Raji (cell line): ENCODE measurements at regions not wholly inside any gene's neighbourhood (a gene's known extent, or its start where the extent isn't known, plus 50 kb on each side); places are given as distances from the start of the nearest gene placed in this dataset.

Experiments
- POLR2A ChIP-seq: IDR thresholded peaks from 2 replicates; pipeline ENCODE4 v1.6.1; 2011; ENCODE audit warnings: low read depth, low read length, control low read depth; ENCODE audit not compliant: insufficient read depth

GRCh38 chr6:145360865-145361264, 374.5 kb downstream of the EPM2A start:
- no peak for TF ChIP-seq POLR2A

GRCh38 chr6:145367149-145367548, 368.2 kb downstream of the EPM2A start:
- no peak for TF ChIP-seq POLR2A

DNA sequence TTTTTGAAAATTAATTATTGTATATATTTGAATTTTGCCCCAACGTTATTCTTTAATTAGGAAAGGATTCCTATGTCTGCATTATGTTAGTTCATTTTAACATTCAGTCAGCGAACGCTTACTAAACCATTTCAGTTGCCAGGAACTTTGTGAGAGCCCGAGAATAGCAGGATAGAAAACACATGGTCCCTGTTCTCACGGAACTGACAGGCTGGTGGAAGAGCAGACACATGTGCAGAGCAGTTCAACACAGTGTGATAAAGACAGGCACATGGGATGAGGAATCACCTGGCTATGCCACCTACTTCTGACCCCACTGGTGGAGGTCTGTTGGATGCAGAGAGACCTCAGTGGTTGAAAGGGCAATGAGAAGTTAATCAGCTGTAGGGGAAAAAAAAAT, 367.2 kb downstream of the EPM2A start:
- TF ChIP-seq POLR2A, result no peak

GRCh38 chr6:145370559-145370958, 364.8 kb downstream of the EPM2A start:
- TF ChIP-seq POLR2A, result no peak

- TF ChIP-seq POLR2A, result no peak
These were observed 362.6 kb downstream of the EPM2A start for GRCh38 chr6:145372671-145373151.

GRCh38 chr6:145373826-145374225, 361.5 kb downstream of the EPM2A start:
- no peak for TF ChIP-seq POLR2A

GRCh38 chr6:145374570-145374969, 360.8 kb downstream of the EPM2A start:
- no peak for TF ChIP-seq POLR2A

DNA sequence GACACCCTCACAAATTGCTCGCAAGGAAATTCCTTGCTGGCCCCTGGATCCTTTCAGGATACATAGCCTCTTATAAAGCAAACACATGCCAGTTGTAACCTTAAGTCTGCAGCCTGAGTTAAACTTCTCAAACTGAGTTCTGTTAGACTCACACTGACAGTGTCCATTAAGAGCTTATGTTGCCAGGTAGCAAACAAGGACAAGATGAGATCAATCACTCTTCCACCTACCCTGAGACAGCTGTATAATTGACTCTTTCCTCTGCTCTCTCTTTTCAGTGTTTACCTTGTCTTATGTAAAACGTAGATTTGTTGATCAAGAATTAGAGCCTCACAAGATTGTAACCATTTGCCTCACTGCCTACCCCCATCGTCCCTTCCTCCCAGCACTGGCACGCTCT, 359.8 kb downstream of the EPM2A start:
- no peak for TF ChIP-seq POLR2A

- TF ChIP-seq POLR2A, result no peak
These were observed 355.1 kb downstream of the EPM2A start for GRCh38 chr6:145380186-145380585.

DNA sequence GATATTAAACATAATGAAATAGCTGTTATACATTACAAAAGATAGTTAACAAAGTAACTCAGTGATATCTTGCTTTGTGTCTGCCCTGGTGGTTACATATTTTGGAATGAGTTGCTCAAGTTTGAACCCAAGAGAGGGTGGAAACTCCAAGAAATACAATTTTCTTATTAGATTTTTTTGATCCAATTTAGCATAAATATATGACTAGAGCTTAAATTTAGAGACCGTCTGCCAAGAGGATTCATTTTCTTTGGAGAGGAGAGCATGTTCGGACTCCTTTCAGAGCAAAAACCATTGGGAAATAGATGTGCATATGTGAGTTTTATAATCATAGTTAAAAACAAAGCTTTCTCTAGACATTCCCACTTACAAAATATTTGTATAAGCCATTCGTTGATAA, 353.4 kb downstream of the EPM2A start:
- no peak for TF ChIP-seq POLR2A

GRCh38 chr6:145383428-145383827, 351.9 kb downstream of the EPM2A start:
- TF ChIP-seq POLR2A, result no peak

DNA sequence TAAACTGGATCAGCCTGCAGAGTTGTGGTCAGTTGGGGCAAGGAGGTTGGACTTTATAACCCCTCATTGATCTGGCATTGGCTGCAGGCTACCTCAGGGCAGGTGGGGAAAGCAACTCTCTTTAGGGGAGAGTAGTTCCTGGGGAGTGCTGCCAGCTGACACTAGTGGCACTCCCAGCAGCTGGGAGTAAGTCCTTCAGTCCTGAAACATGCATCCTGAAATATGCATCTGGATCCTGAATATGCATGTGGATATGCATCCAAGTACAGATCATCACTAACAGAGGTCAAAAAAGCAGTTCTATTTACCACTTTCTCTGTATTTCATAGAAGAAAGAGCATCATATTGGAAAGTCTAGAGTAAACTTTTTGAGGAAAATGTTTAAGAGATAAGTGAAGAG, 350.8 kb downstream of the EPM2A start:
- no peak for TF ChIP-seq POLR2A

DNA sequence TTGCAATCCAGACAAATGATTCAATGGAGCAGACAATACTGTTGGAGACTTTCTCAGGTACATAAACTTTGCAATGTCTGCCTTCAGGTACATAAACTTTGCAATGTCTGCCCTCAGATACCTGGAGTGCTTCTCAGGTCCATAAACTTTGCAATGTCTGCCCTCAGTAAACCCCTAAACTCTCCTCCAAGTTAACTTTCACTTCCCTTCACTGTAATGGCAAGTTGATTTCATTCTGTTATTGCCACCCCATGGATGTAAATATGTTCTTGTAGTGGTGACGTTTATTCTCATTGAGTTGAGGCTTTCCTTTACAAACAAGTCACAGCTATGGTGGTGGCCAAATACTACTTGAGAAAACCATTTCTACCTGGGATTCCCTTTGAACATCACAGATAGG, 338.8 kb downstream of the EPM2A start:
- no peak for TF ChIP-seq POLR2A

- no peak for TF ChIP-seq POLR2A
These were observed 334.8 kb downstream of the EPM2A start for GRCh38 chr6:145400508-145400907.

DNA sequence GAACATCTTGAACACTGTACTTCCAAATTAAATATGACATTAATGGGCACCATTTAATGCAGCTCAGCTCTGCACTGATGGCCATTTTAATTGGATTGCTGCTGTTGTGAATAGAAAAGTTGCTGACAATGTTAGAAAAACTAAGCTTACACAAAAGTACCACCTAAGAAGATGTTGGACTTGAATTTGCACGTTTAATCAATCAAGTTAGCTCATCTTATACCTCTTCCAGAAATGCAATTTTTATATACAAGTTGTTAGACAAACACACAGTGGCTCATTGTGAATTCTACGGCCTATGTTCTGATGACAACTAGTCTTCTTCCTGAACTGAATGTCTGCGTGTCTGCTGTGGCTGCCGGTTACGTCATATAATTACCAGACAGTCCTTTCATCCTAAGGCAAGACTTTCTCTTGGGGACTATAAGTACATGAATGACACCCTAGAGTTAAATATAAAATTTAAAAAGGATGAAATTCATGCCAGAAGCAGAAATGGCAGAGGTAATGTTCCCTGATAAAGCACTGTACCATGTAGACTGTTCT, 330.2 kb downstream of the EPM2A start:
- TF ChIP-seq POLR2A, result no peak

DNA sequence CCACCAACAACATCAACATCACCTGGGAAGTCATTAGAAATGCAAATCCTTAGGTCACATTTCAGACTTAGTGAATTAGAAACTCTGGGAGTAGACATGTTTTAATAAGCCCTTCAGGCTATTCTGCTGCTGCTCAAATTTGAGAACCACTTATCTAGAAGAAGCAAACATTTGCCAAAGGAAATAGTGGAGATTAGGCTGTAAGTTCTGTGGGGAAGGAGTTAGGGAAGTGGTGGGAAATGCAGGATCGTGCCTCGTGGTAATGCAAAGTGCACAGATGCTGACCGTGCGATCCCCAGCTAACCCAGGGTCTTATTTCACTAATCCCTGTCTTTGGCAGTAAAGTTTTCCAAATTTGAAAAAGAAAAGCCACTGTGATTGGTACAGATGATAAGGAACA, 328.5 kb downstream of the EPM2A start:
- TF ChIP-seq POLR2A, result no peak

DNA sequence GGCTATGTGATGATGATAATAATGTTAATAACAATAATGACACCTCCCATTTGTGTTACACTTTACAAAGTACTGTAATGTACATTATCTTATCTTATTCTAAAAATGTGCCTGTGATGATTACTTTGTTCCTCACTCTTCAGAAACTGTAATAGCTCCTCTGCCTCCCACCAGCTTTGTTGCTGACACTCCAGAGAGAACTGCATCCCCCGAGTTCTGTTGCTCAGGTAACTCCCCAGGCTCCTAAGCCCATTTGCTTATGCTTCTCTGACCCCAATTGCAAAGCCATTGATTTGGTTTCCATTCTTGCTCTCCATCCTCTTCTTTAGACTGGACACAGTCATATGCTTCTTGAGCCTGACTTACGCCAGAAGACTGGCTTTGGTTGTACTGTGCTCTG, 319.7 kb downstream of the EPM2A start:
- no peak for TF ChIP-seq POLR2A

DNA sequence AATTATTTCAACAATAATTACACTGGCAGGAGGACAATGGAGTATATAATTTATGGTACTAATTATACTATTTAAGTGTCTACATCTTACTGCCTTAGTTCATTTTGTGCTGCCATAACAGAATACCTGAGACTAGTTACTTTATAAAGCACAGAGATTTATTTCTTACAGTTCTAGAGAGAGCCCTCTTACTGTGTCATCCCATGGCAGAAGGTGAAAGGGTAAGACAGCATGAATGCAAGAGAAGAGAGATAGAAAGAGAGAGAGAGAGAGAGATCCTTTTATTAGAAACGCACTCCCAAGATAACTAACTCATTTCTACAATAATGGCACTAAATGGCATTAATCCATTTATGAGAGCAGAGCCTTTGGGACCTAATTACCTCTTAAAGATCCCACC, 314.7 kb downstream of the EPM2A start:
- no peak for TF ChIP-seq POLR2A

DNA sequence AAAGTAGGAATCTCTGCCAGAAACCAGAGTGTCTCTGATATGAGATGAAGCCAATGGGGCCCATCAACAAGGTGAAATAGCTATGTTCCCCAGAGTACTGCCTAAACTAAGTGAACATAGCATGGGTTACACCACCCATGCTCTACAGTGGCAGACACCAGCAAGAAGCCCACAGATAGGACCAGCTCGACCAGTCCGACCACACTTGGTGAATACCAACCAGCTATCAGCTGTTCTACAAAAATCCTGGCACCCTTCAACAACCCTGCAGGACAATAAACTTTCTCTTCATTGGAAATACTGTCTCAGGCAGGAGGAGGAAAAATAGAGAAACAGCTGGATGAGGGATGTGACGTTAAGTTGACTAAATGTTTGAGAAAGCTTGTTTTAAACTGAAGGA, 311.4 kb downstream of the EPM2A start:
- no peak for TF ChIP-seq POLR2A
